ENCODE measurements at regions not wholly inside any gene's neighbourhood (a gene's known extent, or its start where the extent isn't known, plus 50 kb on each side); places are given as distances from the start of the nearest gene placed in this dataset.

GRCh38 chr5:60263346-60263745, 369.8 kb upstream of the PDE4D start:
- TF ChIP-seq RXRA (IDR thresholded peaks at IDR 0.05) (no peak), CTCF (IDR thresholded peaks at IDR 0.05; ENCODE audit: low read depth, low read length, missing input control) (no peak), MAX (IDR thresholded peaks at IDR 0.05) (no peak), TAF1 (conservative IDR thresholded peaks at IDR 0.05) (no peak), REST (IDR thresholded peaks at IDR 0.05) (no peak), EGR1 (IDR thresholded peaks at IDR 0.05; ENCODE audit: low read depth in 2 of 2) (no peak), GABPA (IDR thresholded peaks at IDR 0.05 in 1 of 2, conservative IDR thresholded peaks at IDR 0.05 in 1 of 2) (no peak), SP1 (IDR thresholded peaks at IDR 0.05) (no peak), RAD21 (IDR thresholded peaks at IDR 0.05) (no peak), YY1 (IDR thresholded peaks at IDR 0.05) (no peak), ZBTB33 (IDR thresholded peaks at IDR 0.05) (no peak), ATF3 (IDR thresholded peaks at IDR 0.05) (no peak)

Data from liver (tissue), 3 donors.